ENCODE measurements at regions not wholly inside any gene's neighbourhood (a gene's known extent, or its start where the extent isn't known, plus 50 kb on each side); places are given as distances from the start of the nearest gene placed in this dataset.

GRCh38 chr14:34038358-34039057, 87.6 kb upstream of the EGLN3 start:
- no peak for DNase-seq (ENCODE audit: low read depth)

DNA sequence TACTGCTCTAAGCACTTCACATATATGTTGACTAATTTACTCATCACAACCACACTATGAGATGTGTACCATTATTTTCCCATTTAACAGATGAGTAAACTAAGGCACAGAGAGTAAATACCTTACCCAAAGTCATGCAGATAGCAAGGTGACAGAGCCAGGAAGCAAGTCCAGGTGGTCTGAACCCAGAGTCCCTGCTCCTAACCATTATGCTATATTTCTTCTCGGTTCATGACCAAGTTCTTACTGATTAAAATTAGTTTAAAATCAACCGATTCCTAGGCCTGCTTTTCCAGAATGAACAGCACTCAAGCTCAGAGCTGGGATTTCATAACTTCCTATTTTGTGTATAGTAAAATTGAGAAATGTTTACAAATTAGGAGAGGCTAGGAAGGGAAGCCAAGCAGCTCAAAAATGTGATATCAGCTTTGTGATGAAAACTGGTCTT, 85.5 kb upstream of the EGLN3 start:
- DNase-seq (ENCODE audit: low read depth) = no peak

DNA sequence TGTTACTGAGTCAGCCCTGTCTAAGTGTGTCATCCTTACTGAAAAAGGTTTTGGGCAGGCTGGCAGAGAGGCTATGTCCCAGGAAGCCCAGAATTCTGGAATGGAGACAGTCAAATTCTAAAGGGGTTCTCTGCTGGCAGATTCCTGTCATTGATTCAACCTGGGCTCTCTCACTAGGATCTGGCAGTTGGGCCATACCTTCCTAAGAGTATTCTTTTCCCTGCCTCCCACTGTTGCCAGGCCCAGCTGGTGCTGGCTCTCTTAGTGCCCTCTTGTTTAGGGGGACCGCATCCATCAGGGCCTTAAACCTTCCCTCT, 85.0 kb upstream of the EGLN3 start:
- DNase-seq (ENCODE audit: low read depth) = no peak

DNA sequence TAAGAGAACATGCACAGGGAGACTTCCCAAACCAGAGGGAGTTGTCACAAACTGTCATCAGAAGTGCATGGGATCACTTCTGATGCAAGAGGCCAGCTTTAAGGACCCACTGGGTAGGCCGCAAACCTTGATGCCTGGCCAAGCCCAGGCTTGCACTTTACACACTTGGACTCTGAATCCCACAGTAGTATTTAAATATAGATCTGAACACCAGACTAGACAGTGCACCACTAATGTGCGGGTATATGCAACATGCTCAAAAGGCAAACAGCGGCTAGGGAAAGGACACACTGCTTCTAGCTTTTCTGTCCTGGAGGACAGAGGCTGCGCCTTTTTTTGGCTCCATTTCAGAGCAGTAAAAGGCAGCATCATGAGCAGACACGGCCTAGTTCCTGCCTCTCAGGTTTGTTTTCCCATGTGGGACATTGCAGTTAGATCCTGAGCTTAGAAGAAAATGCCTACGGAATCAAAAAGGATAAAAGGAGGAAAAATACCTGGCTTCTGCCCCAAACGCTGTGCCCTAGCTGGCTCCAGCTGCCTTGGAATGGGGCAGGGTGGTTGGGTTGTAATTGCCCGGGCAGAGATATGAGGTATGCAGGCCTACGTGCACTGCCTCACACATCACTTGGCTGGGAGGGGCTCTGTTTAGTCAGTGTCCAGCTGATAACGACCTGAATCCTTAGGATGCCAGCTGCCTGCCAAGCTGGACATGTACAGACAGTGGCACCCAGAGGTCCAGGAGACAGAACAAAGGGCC, 84.5 kb upstream of the EGLN3 start:
- no peak for DNase-seq (ENCODE audit: low read depth)

DNA sequence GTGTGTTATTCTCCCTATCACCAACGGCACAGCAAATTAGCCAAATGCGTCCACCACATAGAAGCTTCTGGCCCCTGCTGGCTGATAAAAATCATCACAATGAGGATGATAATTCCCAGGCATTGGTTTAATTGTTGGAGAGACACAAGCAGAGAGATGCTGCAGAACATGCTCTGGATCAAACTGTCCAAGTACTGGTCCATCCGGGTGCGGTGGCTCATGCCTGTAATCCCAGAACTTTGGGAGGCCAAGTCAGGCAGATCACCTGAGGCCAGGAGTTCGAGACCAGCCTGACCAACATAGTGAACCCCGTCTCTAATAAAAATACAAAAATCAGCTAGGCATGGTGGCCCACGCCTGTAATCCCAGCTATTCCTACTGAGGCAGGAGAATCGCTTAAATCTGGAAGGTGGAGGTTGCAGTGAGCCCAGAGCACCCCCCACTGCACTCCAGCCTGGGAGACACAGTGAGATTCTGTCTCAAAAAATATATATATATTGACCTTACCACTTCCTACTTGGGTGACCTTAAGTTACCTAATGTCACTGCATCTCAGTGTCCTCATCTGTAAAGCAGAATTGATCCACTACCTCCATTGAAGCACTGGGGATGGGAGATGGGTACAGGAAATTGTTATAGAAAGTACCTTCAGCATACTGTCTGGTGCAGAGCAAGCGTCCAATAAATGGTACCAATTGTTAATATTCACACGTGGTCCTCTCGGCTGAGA, 83.7 kb upstream of the EGLN3 start:
- DNase-seq (ENCODE audit: low read depth) = no peak

GRCh38 chr14:34032720-34033119, 81.8 kb upstream of the EGLN3 start:
- DNase-seq (ENCODE audit: low read depth) = no peak

DNA sequence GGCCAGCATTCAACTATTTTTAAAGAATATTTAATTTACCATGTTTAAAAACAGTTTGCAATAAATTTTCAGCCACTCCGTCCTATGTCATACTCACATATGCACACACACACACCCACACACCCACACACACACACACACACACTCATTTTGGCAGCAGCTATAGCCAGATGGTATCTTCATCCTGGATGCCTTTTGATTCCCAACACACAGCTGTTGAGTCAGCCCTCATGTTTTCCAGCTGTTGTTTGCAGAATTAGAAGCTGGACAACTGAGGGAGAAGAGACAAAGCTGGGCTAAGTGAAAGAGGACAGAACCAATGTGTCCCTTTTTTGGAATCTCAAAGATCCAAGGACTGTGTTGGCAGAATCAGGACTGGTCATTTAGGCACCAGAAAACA, 80.0 kb upstream of the EGLN3 start:
- DNase-seq (ENCODE audit: low read depth) = no peak

DNA sequence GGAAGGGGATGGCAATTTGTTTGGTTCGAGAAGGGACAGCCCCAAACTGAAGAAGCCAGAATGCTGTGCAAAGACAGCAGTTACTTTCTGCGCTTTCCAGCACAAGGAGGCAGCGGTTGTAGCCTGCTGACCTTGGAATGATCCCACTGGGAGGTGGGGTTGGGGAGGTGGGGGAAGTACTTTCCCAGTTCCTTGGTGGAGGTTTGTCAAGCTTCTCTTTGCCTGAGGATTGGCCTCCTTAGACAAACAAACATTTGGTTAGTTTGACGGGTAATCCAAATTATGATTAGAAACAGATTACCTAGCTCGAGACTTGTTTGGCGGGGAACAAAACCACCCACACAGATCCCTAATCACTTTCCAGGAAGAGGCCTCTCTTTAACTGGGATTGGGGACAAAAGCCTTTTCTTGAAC, 79.1 kb upstream of the EGLN3 start:
- DNase-seq (ENCODE audit: low read depth) = no peak

GRCh38 chr14:34027990-34028495, 77.2 kb upstream of the EGLN3 start:
- no peak for DNase-seq (ENCODE audit: low read depth)

- no peak for DNase-seq (ENCODE audit: low read depth)
Observed at GRCh38 chr14:34027130-34027989, 76.5 kb upstream of the EGLN3 start.

- no peak for DNase-seq (ENCODE audit: low read depth)
Observed at GRCh38 chr14:34025325-34026017, 74.6 kb upstream of the EGLN3 start.

DNA sequence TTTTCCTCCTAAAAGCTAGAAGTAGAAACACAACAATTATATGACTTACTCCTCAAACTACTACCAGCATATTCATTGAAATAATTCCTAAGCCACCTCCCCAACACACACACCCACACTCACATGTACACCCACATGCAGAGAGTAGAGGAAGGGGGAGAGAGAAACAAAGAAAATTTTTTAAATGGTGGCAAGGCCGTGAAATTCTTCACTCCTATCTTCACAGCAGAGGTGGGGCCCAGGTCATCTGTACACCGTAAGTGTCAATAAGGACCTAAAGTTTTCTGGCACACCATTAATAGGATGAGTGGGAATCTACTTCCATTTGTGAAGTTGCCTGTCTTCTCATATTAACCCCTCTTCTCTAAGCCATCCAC, 73.9 kb upstream of the EGLN3 start:
- no peak for DNase-seq (ENCODE audit: low read depth)

GRCh38 chr14:34023824-34024767, 73.2 kb upstream of the EGLN3 start:
- DNase-seq (ENCODE audit: low read depth) = no peak

DNA sequence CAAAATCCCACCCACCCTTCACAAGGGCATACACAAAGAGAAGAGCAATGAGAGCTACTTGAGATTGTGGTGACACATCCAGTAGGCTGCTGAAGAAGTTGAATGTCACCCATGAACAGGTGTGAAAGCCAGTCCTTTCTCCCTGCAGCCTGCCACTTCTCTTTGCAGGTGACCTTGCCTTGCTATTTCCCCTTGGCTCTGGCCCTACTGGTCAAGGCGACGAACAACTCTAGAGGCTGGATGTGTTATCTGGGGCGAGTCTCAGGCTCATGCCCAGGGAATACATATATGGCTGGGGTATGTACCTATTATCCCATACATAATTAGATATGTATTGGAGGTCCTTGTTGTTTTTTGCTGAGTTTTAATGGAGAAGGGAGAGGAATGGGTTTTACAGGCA, 70.2 kb upstream of the EGLN3 start:
- no peak for DNase-seq (ENCODE audit: low read depth)

DNA sequence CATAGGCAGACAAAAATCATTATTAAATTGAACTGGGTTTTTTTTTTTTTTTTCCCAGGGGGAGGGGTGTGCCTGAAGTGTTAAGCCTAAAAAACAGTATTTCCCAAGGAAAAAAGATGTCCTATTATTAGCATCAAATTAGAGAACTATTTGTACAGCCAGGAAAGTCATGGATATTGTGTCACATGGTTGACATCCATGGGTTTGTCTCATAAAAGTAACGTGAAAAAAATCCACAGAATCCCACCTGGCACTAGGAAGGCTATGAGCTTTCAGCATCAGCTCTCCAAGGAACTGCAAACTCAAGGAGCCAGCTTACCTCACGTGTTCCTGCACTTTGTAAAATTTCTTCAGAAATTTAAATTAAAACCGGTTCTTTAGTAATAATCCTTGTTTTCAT, 69.1 kb upstream of the EGLN3 start:
- no peak for DNase-seq (ENCODE audit: low read depth)

DNA sequence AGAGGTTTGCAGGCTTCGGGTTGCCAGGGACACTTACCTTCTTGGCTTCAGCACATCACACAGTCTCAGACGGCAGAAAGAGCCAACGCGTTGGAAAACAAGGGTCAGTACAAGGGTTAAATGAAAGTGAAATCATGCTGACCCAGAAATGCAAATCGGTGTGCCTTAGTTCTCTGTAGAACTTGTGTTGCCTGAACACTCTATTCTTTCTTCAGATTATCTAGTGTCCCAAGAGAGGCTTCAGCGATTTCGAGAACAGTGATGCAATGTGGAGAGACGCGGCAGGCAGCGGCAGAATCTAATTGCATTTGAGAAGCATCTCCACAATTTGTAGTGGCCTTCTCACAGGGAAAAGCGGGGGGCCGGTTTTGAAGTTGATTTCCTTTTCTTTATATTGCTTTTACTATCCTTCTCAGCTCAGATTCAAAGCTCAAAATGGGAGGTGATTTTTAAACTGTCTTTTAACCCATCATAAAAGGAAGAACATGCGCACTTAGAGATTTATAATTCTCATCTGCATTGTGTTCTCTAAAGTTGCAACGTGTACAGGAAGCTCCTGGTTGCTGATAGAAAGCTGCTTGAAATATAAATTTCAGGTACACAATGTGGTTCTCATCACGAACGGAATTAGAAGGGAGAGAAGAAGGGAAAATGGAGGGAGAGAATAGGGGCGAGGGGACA, 67.8 kb upstream of the EGLN3 start:
- no peak for DNase-seq (ENCODE audit: low read depth)

DNA sequence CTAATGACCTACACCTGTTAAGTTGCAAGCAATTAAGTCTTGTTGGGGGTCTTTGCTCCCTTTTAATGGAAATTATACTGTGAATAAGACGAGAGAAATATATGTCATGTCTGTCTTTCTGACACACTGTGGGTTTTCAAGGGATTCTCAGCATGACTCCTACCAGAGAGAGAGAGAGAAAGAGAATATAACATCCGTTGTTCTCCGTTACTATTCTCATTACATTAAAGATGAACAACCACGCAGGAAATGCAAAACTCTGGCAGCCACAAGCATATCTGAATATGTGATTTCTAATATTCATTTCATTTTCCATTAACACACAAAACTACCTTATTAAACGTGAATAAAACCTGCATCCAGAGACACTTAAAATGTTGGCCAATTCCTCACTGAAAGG, 67.3 kb upstream of the EGLN3 start:
- DNase-seq (ENCODE audit: low read depth) = no peak

DNA sequence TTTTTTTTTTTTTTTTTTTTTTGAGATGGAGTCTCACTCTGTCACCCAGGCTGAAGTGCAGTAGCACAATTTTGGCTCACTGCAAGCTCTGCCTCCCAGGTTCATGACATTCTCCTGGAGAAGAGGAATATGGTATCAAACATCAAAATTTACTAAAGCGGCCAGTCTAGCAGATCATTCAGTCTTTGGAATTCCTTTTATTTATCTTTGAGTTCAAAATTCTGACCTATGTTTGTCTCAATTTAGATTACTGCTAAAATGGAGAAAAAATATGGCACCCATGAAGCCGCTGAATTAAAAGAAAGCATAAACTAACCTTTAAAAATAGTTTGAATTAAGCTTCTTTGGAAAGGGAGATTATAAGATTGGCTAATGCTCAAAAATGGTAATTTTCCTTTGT, 64.5 kb upstream of the EGLN3 start:
- no peak for DNase-seq (ENCODE audit: low read depth)

- no peak for DNase-seq (ENCODE audit: low read depth)
Observed at GRCh38 chr14:34014936-34015335, 64.1 kb upstream of the EGLN3 start.

DNA sequence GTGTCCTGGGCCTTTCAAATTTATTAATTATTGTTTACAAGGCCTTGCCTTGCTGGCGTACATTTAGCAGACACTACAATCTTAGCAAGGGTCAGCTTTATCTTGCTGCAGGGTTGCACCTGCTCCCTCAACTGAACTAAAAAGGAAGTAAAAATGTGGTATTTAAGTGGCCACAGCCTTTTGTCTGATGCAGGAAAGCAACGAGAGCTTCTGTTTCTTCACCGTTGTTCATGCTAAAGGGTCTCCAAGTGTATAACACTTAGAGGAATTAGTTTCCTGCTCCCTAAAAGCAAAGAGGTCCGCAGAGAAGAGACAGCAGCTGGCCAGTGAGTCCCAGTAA, 62.8 kb upstream of the EGLN3 start:
- no peak for DNase-seq (ENCODE audit: low read depth)
